SH-SY5Y (cell line): ENCODE measurements at regions not wholly inside any gene's neighbourhood (a gene's known extent, or its start where the extent isn't known, plus 50 kb on each side); places are given as distances from the start of the nearest gene placed in this dataset.

ENCODE experiments used
- GATA2 ChIP-seq: IDR thresholded peaks from 2 replicates; pipeline ENCODE4 v1.6.1; 2011; ENCODE audit warnings: mild to moderate bottlenecking, low read depth, low read length
- GATA3 ChIP-seq: IDR thresholded peaks from 2 replicates; pipeline ENCODE4 v1.6.1; 2011; ENCODE audit warnings: low read depth, mild to moderate bottlenecking, low read length, moderate library complexity

GRCh38 chr11:97451441-97451840, 1061.6 kb downstream of the JRKL start:
- TF ChIP-seq GATA2 (no peak), GATA3 (no peak)
